ENCODE measurements at regions not wholly inside any gene's neighbourhood (a gene's known extent, or its start where the extent isn't known, plus 50 kb on each side); places are given as distances from the start of the nearest gene placed in this dataset.
A peak's percentile ranks its signal among the peaks of the same experiment; 100 is the strongest.

- FAIRE-seq = no peak
- ATAC-seq = no peak
- TF ChIP-seq TP53 (CRISPR knock-in tag; IDR thresholded peaks at IDR 0.05) (no peak), SREBF2 (IDR thresholded peaks at IDR 0.05) (no peak), PHF8 (IDR thresholded peaks at IDR 0.05; ENCODE audit: borderline replicate concordance, low read depth) (no peak), ESRRA (IDR thresholded peaks at IDR 0.05; ENCODE audit: borderline replicate concordance, low read length) (no peak), HOXB13 (CRISPR knock-in tag; IDR thresholded peaks at IDR 0.05; ENCODE audit: low read depth) (no peak), HEYL (CRISPR knock-in tag; IDR thresholded peaks at IDR 0.05) (no peak), FOSL2 (IDR thresholded peaks at IDR 0.05) (no peak), FOSL2 (CRISPR knock-in tag; IDR thresholded peaks at IDR 0.05) (no peak)
- H3K27ac ChIP-seq = peak overlapping the region in 1 of 2 experiments; percentile 74; a peak in 2 of 6 replicates
- no peak overlapping the region for H3K4me2 ChIP-seq
- WGBS (ENCODE audit: missing lambda C conversion rate) = 78% methylated on average over 2 of the region's 4 CpGs
- CTCF ChIA-PET = interaction anchor here (6.6 to 10.2 kb wide), 2 partner anchors 11 to 165 kb away, joined by 52 to 477 read pairs; partner anchors contain the start of gene IL6
- no peaks in the 10 kb centered on the region for H3K9me3 ChIP-seq
- POLR2A ChIA-PET = no interaction called here
- DNase-seq (ENCODE audit: low read depth in 1 of 2, low spot score in 1 of 2) = no peak
- H3K4me1 ChIP-seq = peaks cover 44% of the 10 kb centered on the region
- H3K4me3 ChIP-seq = no peak overlapping the region
Observed at GRCh38 chr7:22566176-22566575, 66.2 kb upstream of the STEAP1B start.

- H3K27ac ChIP-seq = peak overlapping the region in 1 of 2 experiments; percentile 74; a peak in 2 of 6 replicates
- no peaks in the 10 kb centered on the region for H3K9me3 ChIP-seq
- DNase-seq (ENCODE audit: low read depth in 1 of 2, low spot score in 1 of 2) (no peak), ATAC-seq (no peak; a peak in 1 of 6 replicates), FAIRE-seq (no peak)
- H3K4me1 ChIP-seq = peaks cover 50% of the 10 kb centered on the region
- TF ChIP-seq NPAS2 (CRISPR knock-in tag; IDR thresholded peaks at IDR 0.05; ENCODE audit: borderline replicate concordance) = no peak
- peak; percentile 83 for TF ChIP-seq MAFK (IDR thresholded peaks at IDR 0.05; ENCODE audit: partially characterized antibody)
- H3K4me3 ChIP-seq = no peak overlapping the region
- 57% methylated on average over 1 of the region's 1 CpG for WGBS (ENCODE audit: missing lambda C conversion rate)
- CTCF ChIA-PET = interaction anchor here (0.9 to 10.2 kb wide), 3 partner anchors 12 to 490 kb away, joined by 4 to 477 read pairs (median 52); partner anchors contain the start of gene IL6
- peak overlapping the region; percentile 19; the same call in 1 of the 3 replicates for H3K4me2 ChIP-seq
- POLR2A ChIA-PET = no interaction called here
Observed at GRCh38 chr7:22565315-22565811, 65.4 kb upstream of the STEAP1B start.

GRCh38 chr7:22564511-22565045, 64.6 kb upstream of the STEAP1B start:
- ChIA-PET CTCF (interaction anchor here (0.5 to 10.2 kb wide), 5 partner anchors 9 to 166 kb away, joined by 3 to 477 read pairs (median 4); partner anchors contain the start of gene IL6), POLR2A (interaction anchor here (0.6 kb wide), 1 partner anchor 12 kb away, joined by 5 read pairs; no protein-coding TSS in a partner anchor)
- no peak for DNase-seq (ENCODE audit: low read depth in 1 of 2, low spot score in 1 of 2)
- Histone ChIP-seq H3K9me3 (no peaks in the 10 kb centered on the region), H3K4me3 (no peak overlapping the region), H3K4me2 (peak overlapping the region; percentile 19; the same call in 1 of the 3 replicates), H3K27ac (peak overlapping the region in 1 of 2 experiments; percentile 74; a peak in 3 of 6 replicates), H3K4me1 (peaks cover 52% of the 10 kb centered on the region)
- ATAC-seq = peak in 1 of 2 experiments; percentile 5; a peak in 1 of 6 replicates
- no peak for FAIRE-seq
- TF ChIP-seq ESRRA (IDR thresholded peaks at IDR 0.05; ENCODE audit: borderline replicate concordance, low read length) (no peak), HOXB5 (CRISPR knock-in tag; IDR thresholded peaks at IDR 0.05) (no peak), MYC (IDR thresholded peaks at IDR 0.05; ENCODE audit: borderline replicate concordance, low read length) (no peak), POLR2A (IDR thresholded peaks at IDR 0.05; ENCODE audit: low read length) (no peak), JUN (IDR thresholded peaks at IDR 0.05) (no peak), HOXB13 (CRISPR knock-in tag; IDR thresholded peaks at IDR 0.05; ENCODE audit: low read depth) (no peak), SMC3 (IDR thresholded peaks at IDR 0.05) (no peak), KDM5A (IDR thresholded peaks at IDR 0.05) (no peak), NFE2L2 (conservative IDR thresholded peaks at IDR 0.05; ENCODE audit: low read length) (no peak)
- 50% methylated on average over 6 of the region's 6 CpGs for WGBS (ENCODE audit: missing lambda C conversion rate)

GRCh38 chr7:22563621-22564241, 63.7 kb upstream of the STEAP1B start:
- POLR2A ChIA-PET = interaction anchor here (0.5 kb wide), 1 partner anchor 114 kb away, joined by 4 read pairs; no protein-coding TSS in a partner anchor
- DNase-seq (ENCODE audit: low read depth in 1 of 2, low spot score in 1 of 2) (no peak), ATAC-seq (no peak), FAIRE-seq (no peak)
- Histone ChIP-seq H3K9me3 (no peaks in the 10 kb centered on the region), H3K4me1 (peaks cover 52% of the 10 kb centered on the region), H3K4me2 (no peak overlapping the region), H3K4me3 (no peak overlapping the region), H3K27ac (peak overlapping the region in 1 of 2 experiments; percentile 74; a peak in 4 of 6 replicates)
- TF ChIP-seq RNF2 (IDR thresholded peaks at IDR 0.05; ENCODE audit: borderline replicate concordance, low read depth) = no peak
- TF ChIP-seq EHMT2 (IDR thresholded peaks at IDR 0.05; ENCODE audit: low read depth) = no peak
- CTCF ChIA-PET = interaction anchor here (1.2 to 10.2 kb wide), 6 partner anchors 8 to 490 kb away, joined by 3 to 477 read pairs (median 18); partner anchors contain the start of gene IL6
- 88% methylated on average over 11 of the region's 11 CpGs for WGBS (ENCODE audit: missing lambda C conversion rate)
